GM18520 (cell line): ENCODE measurements at regions not wholly inside any gene's neighbourhood (a gene's known extent, or its start where the extent isn't known, plus 50 kb on each side); places are given as distances from the start of the nearest gene placed in this dataset.

ENCODE experiments used
- ATAC-seq: cut with Tn5 transposase; IDR thresholded peaks from one replicate; pipeline ENCODE4 v1.9.1; 2021; ENCODE audit not compliant: unreplicated experiment

GRCh38 chr12:4108803-4109345 is 164.7 kb upstream of the CCND2 start:
- no peak for ATAC-seq

- ATAC-seq, result no peak
These were observed 165.5 kb upstream of the CCND2 start for GRCh38 chr12:4107911-4108697.

GRCh38 chr12:4107436-4107878 is 166.1 kb upstream of the CCND2 start:
- ATAC-seq, result peak; percentile 77

GRCh38 chr12:4106621-4107020 is 166.9 kb upstream of the CCND2 start:
- no peak for ATAC-seq

- no peak for ATAC-seq
These were observed 168.8 kb upstream of the CCND2 start for GRCh38 chr12:4104722-4105244.

GRCh38 chr12:4099276-4099675 is 174.3 kb upstream of the CCND2 start:
- no peak for ATAC-seq

- no peak for ATAC-seq
These were observed 182.4 kb upstream of the CCND2 start for GRCh38 chr12:4091016-4091743.

GRCh38 chr12:4089956-4090355 is 183.6 kb upstream of the CCND2 start:
- no peak for ATAC-seq

- ATAC-seq, result no peak
These were observed 184.4 kb upstream of the CCND2 start for GRCh38 chr12:4089121-4089606.

- ATAC-seq, result no peak
These were observed 185.1 kb upstream of the CCND2 start for GRCh38 chr12:4088451-4088850.

GRCh38 chr12:4086481-4086880 is 187.1 kb upstream of the CCND2 start:
- no peak for ATAC-seq

GRCh38 chr12:4084573-4084972 is 189.0 kb upstream of the CCND2 start:
- no peak for ATAC-seq

- ATAC-seq, result no peak
These were observed 190.7 kb upstream of the CCND2 start for GRCh38 chr12:4082809-4083403.

- ATAC-seq, result no peak
These were observed 193.3 kb upstream of the CCND2 start for GRCh38 chr12:4080213-4080612.

GRCh38 chr12:4074129-4074528 is 199.4 kb upstream of the CCND2 start:
- no peak for ATAC-seq

- ATAC-seq, result no peak
These were observed 196.4 kb upstream of the PARP11 start for GRCh38 chr12:4069670-4070010.

- no peak for ATAC-seq
These were observed 195.9 kb upstream of the PARP11 start for GRCh38 chr12:4068981-4069669.

- no peak for ATAC-seq
These were observed 190.8 kb upstream of the PARP11 start for GRCh38 chr12:4064008-4064407.

- no peak for ATAC-seq
These were observed 186.8 kb upstream of the PARP11 start for GRCh38 chr12:4059898-4060568.
